OCI-M2 (cell line): ENCODE measurements at regions not wholly inside any gene's neighbourhood (a gene's known extent, or its start where the extent isn't known, plus 50 kb on each side); places are given as distances from the start of the nearest gene placed in this dataset.
"Not testable (repeated sequence)": the region's sequence is repeated elsewhere in the genome, so short reads cannot be mapped to it uniquely, and the experiment has no call there.

Experiments used
- DNase-seq: peaks from one replicate; lab custom pipeline; 2025; ENCODE audit not compliant: unreplicated experiment; lab: John Stamatoyannopoulos, UW

GRCh38 chr5:135182675-135183074 is 148.6 kb upstream of the PITX1 start:
- no peak for DNase-seq

- DNase-seq: no peak
These were observed 147.6 kb upstream of the PITX1 start for GRCh38 chr5:135181653-135182052.

GRCh38 chr5:135179308-135179980 is 145.4 kb upstream of the PITX1 start:
- DNase-seq: no peak

GRCh38 chr5:135178476-135179155 is 144.6 kb upstream of the PITX1 start:
- DNase-seq: no peak

- no peak for DNase-seq
These were observed 143.6 kb upstream of the PITX1 start for GRCh38 chr5:135177591-135177990.

- DNase-seq: no peak
These were observed 143.0 kb upstream of the PITX1 start for GRCh38 chr5:135176991-135177390.

- DNase-seq: no peak
These were observed 140.5 kb upstream of the PITX1 start for GRCh38 chr5:135174315-135175096.

GRCh38 chr5:135173662-135174290 is 139.7 kb upstream of the PITX1 start:
- DNase-seq: peak; percentile 16

GRCh38 chr5:135172718-135173117 is 138.7 kb upstream of the PITX1 start:
- DNase-seq: no peak

- DNase-seq: no peak
These were observed 137.3 kb upstream of the PITX1 start for GRCh38 chr5:135171336-135171735.

- DNase-seq: no peak
These were observed 136.5 kb upstream of the PITX1 start for GRCh38 chr5:135170500-135170899.

GRCh38 chr5:135169753-135170152 is 135.7 kb upstream of the PITX1 start:
- no peak for DNase-seq

GRCh38 chr5:135167634-135168033 is 133.6 kb upstream of the PITX1 start:
- no peak for DNase-seq

GRCh38 chr5:135164873-135165614 is 131.0 kb upstream of the PITX1 start:
- DNase-seq: not testable (repeated sequence)

GRCh38 chr5:135163964-135164363 is 129.9 kb upstream of the PITX1 start:
- no peak for DNase-seq

- DNase-seq: no peak
These were observed 129.4 kb upstream of the PITX1 start for GRCh38 chr5:135163391-135163790.

- no peak for DNase-seq
These were observed 128.7 kb upstream of the PITX1 start for GRCh38 chr5:135162661-135163265.

GRCh38 chr5:135161221-135161620 is 127.2 kb upstream of the PITX1 start:
- DNase-seq: no peak

- no peak for DNase-seq
These were observed 126.1 kb upstream of the PITX1 start for GRCh38 chr5:135160036-135160675.

GRCh38 chr5:135159626-135160025 is 125.6 kb upstream of the PITX1 start:
- DNase-seq: no peak
